Cardiac muscle cell (in vitro differentiated cells and primary cell): ENCODE measurements at regions not wholly inside any gene's neighbourhood (a gene's known extent, or its start where the extent isn't known, plus 50 kb on each side); places are given as distances from the start of the nearest gene placed in this dataset.

Experiments used
- DNase-seq, 2 donors: peaks; one replicate each; pipeline versions ENCODE4 v3.0.0 to v3.0.0-alpha.2; 2010 to 2017; ENCODE audit warnings: low read depth in 1 of 2, low spot score in 1 of 2
- H3K27ac ChIP-seq: fragments of 200-600 bp; sonication (generic); 2 replicates; pipeline ENCODE4 v1.5.1; 2016
- H3K27me3 ChIP-seq: fragments of 200-600 bp; sonication (generic); 2 replicates; pipeline ENCODE4 v1.6.0; 2016; ENCODE audit warnings: control low read depth
- H3K36me3 ChIP-seq: fragments of 200-600 bp; sonication (generic); 2 replicates; pipeline ENCODE4 v1.5.1; 2016; ENCODE audit warnings: control low read depth
- H3K4me1 ChIP-seq: fragments of 200-600 bp; sonication (generic); 2 replicates; pipeline ENCODE4 v1.8.1; 2017; ENCODE audit warnings: low read depth, mild to moderate bottlenecking, mixed run types
- H3K4me3 ChIP-seq: fragments of 200-600 bp; sonication (generic); 2 replicates; pipeline ENCODE4 v1.5.1; 2016; ENCODE audit warnings: mild to moderate bottlenecking
- H3K9me3 ChIP-seq: fragments of 200-600 bp; sonication (generic); 2 replicates; pipeline ENCODE4 v1.5.1; 2017; ENCODE audit warnings: low read depth, mild to moderate bottlenecking, control low read depth
- TF ChIP-seq, protein P1 (sequence below): IDR thresholded peaks from 2 replicates; pipeline ENCODE4 v1.5.1; 2012; ENCODE audit warnings: low read depth, mild to moderate bottlenecking, low read length

DNA sequence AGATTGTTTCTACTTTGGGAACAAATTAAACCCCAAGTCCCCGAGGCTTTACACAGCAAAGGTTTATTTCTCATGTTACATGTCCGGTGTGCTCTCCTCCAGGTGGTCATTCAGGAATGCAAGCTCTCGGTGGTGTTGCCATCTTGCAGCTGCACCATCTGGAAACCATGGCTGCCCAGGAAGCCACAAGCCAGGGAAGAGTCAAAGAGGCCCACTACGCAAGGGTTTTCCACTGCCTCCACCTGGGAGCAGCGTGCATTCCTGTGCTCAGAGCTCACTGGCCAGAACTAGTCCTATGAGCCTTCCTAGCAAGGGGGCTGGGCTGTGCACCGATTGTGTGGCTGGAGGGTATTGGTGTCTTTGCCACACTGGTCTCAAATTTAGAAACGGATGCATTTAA lies 128.8 kb upstream of the FOXF1 start:
- no peaks in the 10 kb centered on the region for H3K9me3 ChIP-seq
- H3K4me1 ChIP-seq: peaks cover 14% of the 10 kb centered on the region
- H3K27ac ChIP-seq: no peak overlapping the region
- no peak for DNase-seq
- no peak overlapping the region for H3K4me3 ChIP-seq
- H3K36me3 ChIP-seq: no peaks in the 10 kb centered on the region
- TF ChIP-seq, protein P1, sequence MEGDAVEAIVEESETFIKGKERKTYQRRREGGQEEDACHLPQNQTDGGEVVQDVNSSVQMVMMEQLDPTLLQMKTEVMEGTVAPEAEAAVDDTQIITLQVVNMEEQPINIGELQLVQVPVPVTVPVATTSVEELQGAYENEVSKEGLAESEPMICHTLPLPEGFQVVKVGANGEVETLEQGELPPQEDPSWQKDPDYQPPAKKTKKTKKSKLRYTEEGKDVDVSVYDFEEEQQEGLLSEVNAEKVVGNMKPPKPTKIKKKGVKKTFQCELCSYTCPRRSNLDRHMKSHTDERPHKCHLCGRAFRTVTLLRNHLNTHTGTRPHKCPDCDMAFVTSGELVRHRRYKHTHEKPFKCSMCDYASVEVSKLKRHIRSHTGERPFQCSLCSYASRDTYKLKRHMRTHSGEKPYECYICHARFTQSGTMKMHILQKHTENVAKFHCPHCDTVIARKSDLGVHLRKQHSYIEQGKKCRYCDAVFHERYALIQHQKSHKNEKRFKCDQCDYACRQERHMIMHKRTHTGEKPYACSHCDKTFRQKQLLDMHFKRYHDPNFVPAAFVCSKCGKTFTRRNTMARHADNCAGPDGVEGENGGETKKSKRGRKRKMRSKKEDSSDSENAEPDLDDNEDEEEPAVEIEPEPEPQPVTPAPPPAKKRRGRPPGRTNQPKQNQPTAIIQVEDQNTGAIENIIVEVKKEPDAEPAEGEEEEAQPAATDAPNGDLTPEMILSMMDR: no peak
- peaks cover 6% of the 10 kb centered on the region for H3K27me3 ChIP-seq

DNA sequence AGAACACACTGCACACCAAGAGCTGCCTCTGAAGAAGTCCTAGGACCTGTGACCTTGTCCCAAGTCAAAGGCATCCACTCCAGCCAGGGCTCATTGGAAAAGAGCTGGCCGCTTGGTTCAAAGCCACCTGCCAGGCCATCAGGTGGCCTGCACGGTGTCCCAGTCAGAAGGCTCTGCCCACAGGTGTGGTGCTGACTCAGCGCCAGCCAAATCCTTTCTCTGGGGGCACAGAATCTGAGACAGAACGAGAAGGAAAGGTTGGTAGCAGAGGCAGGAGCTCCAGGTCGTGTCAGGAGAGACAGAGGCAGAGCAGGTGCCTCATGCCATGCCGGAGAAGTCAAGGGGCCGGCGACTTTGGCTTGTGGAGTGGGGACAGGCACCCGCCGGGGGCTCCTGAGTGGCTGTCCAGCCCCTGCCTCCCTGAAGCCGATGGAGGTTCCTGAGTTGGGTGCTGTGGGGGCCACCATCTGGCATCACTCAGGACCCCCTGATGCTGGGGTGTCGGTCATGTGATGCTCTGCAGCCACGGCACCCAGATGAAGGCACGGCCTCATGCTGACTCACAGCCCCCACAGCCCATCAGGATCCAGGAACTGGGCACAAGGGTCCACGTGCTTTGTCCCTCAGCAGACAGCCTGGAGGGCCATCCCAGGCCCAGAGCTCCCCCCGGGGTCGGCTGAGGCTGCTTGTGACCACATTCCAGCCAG lies 128.1 kb upstream of the FOXF1 start:
- H3K27ac ChIP-seq: no peak overlapping the region
- no peaks in the 10 kb centered on the region for H3K36me3 ChIP-seq
- peaks cover 14% of the 10 kb centered on the region for H3K4me1 ChIP-seq
- no peak for DNase-seq
- H3K4me3 ChIP-seq: no peak overlapping the region
- H3K9me3 ChIP-seq: no peaks in the 10 kb centered on the region
- peaks cover 6% of the 10 kb centered on the region for H3K27me3 ChIP-seq
- TF ChIP-seq, protein P1: no peak

DNA sequence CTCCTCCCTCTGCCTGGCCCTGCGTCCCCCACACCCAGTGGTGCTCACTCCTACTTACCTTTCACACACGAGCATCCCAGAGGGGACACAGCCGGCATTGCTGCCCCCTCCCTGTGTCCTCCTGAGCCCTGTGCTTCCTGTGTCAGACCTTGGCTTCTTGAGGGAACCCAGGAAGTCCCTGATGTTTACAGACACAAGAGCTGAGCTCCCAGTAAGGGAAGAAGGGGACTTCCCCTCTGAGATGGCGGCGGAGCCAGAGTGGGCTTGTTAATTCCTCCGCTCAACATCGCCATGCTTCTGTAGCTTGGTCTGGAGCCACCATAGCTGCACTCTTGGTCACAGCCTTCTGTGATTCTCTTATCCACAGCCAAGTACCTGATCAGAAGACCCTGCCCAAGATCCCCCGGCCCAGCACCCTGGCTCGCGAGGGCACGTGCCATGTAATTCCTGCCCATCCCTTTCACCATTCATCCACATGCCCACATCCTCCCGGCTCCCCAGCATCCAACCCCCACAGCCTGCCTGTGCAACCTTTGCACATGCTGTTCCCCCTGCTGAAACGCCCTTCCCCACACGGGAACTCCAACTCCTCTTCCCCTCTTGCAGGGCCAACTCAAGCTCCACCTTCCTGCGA lies 127.4 kb upstream of the FOXF1 start:
- DNase-seq: no peak
- Histone ChIP-seq H3K9me3 (no peaks in the 10 kb centered on the region), H3K4me1 (peaks cover 10% of the 10 kb centered on the region), H3K27ac (no peak overlapping the region), H3K4me3 (no peak overlapping the region), H3K36me3 (no peaks in the 10 kb centered on the region), H3K27me3 (peaks cover 6% of the 10 kb centered on the region)
- TF ChIP-seq, protein P1: no peak

DNA sequence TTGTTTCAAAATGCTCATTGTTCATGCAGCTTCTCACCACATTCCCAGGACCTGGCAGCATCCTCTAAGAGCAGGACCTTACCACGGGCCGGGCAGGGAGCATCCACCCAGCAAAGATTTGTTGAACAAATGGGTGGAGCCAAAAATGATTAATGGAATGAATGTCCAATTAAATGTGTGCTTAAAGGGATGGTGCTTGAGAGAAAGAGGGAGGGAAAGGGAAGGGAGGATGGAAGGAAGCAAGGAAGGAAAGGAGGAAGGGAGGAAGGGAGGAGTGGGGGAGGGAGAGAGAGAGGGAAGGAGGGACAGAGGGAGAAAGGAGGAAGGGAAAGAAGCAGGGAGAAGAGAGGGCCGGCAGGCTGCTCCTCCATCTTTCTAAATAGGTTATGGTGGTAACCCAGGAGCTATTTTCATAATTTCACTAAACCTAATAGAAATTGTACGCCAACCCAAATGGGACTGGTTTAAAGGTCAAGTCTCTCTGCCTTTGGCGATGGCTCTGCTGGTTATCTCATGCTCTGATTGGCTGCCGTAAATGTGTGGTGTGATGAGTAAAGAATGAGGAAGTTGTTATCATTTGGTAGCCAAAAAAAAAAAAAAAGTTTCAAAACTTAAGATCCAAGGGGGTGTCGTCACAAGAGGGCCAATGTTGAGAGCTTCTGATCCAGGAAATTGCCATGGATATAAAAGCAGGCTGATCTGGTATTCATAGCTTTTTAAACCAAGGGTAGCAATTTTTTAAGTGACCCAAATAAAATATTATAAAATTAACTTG lies 126.7 kb upstream of the FOXF1 start:
- Histone ChIP-seq H3K36me3 (no peaks in the 10 kb centered on the region), H3K9me3 (no peaks in the 10 kb centered on the region), H3K4me1 (peaks cover 6% of the 10 kb centered on the region), H3K4me3 (no peak overlapping the region), H3K27ac (no peak overlapping the region), H3K27me3 (peaks cover 13% of the 10 kb centered on the region)
- TF ChIP-seq, protein P1: no peak
- peak in 1 of 2 donors; percentile 91 for DNase-seq

DNA sequence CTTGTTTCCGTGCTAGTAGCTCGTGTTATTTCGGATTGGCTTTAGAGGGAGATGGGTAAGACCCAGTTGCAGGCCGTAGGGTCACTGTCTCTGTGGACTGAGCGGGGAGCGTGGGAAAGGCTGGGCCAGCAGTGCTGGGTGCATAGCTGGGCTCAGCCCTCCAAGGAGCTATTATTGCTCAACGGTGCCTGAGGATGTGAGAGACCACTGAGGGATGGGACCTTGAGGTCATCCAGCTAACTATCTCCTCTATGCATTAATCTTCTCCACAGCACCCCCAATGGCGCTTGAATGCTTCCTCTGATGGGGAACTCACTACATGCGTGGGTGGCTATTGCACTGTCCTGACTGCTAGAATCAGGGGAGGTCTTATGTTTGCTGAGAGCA lies 126.1 kb upstream of the FOXF1 start:
- H3K27me3 ChIP-seq: peaks cover 16% of the 10 kb centered on the region
- no peak overlapping the region for H3K4me3 ChIP-seq
- H3K4me1 ChIP-seq: peaks cover 6% of the 10 kb centered on the region
- H3K27ac ChIP-seq: no peak overlapping the region
- H3K36me3 ChIP-seq: no peaks in the 10 kb centered on the region
- TF ChIP-seq, protein P1: no peak
- no peaks in the 10 kb centered on the region for H3K9me3 ChIP-seq
- peak in 1 of 2 donors; percentile 57 for DNase-seq
